ENCODE measurements at regions not wholly inside any gene's neighbourhood (a gene's known extent, or its start where the extent isn't known, plus 50 kb on each side); places are given as distances from the start of the nearest gene placed in this dataset.
"Not testable (repeated sequence)": the region's sequence is repeated elsewhere in the genome, so short reads cannot be mapped to it uniquely, and the experiment has no call there.

DNA sequence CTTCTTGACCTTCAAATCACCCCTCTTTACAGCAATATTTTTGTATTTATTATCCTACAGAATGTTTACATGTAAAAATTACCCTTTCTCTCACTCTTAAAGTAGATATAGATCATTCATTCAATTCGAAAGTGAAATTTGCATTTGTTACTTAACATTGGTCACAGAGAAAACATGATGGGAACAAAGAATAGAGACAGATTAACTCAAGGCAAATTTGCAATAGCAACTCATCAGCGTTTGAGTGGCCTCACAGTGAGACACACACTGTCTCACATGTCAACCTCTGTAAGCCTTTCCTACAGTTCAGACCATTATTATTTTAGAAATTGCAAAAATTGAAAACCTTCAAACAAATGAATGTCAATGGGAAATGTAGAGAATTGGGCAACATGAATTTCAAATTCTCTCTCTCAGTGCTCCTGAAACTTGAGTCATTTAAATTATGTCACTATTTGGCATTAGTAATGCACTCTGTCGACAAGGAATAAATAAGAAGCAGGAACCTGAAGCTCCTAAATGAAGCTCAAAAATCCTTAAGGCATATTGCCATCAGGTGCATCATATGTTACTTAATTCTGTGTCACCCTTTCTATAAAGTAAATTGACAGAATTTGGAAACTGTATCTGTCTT, 148.3 kb upstream of the ANXA10 start:
- no peak for DNase-seq (ENCODE audit: low spot score)

GRCh38 chr4:167944721-167945120, 147.6 kb upstream of the ANXA10 start:
- DNase-seq (ENCODE audit: low spot score): no peak

- no peak for DNase-seq (ENCODE audit: low spot score)
Observed at GRCh38 chr4:167955006-167955405, 137.3 kb upstream of the ANXA10 start.

DNA sequence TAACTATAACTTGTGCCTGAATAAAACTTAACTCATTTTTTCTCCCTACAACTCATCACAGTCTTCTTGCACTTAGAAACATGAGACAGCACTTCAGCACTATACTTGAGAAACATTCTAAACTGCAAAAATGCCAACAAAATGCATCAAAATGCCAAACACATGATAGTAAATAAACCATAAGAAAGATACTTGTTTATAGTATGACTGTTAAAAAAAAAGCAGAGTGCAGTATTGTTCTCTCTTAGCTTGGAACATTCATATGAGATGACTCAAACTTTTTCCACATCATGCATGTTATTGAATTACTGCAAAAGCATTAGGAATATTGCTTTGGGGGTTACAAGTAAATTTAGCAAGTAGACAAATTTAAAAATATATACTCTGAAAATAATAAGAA, 135.7 kb upstream of the ANXA10 start:
- DNase-seq (ENCODE audit: low spot score): no peak

DNA sequence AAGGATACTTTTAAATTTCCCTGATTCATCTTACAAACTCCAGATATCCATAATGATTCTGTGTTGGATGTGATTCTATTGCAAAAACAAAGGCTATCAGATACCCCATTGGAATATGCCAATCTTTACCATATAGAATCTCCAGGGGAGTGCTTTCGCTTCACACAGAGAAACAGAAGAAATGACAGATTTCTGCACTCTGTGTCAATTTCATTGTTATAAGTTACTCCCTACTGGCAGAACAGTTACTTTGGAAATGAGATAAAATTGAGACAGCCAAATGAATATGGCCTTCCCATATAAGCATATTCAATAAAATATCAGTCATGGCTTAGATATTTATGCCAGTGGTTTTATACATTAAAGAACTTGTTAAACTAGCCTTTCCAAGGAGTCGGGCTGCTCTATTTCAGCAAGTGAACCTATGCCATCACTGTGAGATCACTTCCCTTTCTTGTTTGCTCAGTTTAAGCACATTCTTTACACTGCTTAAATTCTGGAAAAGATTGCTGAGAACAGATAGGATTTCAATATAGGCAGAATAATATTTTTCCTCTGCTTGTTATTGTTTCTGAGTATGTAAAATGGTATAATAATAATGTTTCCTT, 127.5 kb upstream of the ANXA10 start:
- no peak for DNase-seq (ENCODE audit: low spot score)

DNA sequence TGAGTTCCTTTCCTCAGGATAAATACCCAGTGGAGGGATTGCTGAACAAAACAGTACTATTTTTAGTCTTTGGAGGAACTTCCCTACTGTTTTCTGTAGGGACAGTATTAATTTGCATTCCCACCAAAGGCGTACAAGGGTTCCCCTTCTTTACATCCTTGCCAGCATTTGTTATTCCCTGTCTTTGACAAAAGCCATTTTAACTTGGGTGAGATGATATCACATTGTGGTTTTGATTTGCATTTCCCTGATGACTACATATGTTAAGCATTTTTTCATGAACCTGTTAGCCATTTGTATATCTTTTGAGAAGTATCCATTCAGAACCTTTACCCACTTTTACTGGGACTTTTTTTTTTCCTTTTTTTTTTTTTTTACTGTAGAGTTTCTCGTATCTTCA, 126.2 kb upstream of the ANXA10 start:
- no peak for DNase-seq (ENCODE audit: low spot score)

DNA sequence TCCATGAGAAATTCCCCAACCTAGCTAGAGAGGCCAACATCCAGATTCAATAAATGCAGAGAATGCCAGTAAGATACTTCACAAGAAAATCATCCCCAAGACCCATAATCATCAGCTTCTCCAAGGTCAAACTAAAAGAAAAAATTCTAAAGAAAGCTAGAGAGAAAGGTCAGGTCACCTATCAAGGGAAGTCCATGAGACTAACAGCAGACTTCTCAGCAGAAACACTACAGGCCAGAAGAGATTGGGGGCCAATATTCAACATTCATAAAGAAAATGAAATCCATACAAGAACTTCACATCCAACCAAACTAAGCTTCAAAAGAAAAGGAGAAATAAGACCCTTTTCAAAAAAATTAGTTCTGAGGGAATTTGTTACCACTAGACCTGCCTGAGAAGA, 118.8 kb upstream of the ANXA10 start:
- no peak for DNase-seq (ENCODE audit: low spot score)

DNA sequence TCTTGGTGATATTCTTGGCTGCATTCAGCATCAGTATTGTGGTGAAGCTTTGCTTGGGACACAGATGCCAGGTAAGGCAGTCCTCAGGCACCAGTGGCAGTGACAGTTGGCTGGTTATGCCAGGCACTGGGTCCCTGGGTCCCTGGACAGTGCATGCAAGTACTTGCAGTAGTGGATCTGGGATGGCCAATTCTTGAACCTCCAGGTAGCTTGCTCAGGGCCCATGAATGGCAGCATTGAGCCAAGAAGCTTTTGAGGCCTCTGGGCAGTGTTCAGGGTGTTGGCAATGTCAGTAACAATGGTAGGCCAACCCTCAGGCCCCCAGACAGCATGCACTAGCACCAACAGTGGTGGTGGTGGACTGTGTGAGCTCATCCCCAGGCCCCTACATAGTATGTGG, 106.8 kb upstream of the ANXA10 start:
- DNase-seq (ENCODE audit: low spot score): no peak

- DNase-seq (ENCODE audit: low spot score): no peak
Observed at GRCh38 chr4:167986044-167986443, 106.3 kb upstream of the ANXA10 start.

DNA sequence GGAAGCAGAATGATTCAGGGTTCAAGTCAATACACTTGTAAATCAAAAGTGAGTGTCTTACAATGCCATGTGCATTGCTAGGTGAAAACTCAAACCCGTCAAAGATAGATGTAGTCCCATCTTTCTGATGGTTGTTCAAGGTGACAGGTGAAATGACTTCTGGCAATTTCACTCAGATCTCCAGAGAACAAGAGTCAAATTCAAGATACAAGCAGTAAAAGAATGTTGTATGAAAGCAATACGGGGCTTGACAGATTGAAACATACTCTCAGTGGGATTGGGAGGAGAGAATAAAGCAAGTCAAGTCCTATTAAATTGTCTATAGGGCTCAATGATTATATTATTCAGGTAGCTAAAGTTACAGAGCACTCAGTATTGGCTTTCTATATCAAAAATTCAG, 105.1 kb upstream of the ANXA10 start:
- no peak for DNase-seq (ENCODE audit: low spot score)

DNA sequence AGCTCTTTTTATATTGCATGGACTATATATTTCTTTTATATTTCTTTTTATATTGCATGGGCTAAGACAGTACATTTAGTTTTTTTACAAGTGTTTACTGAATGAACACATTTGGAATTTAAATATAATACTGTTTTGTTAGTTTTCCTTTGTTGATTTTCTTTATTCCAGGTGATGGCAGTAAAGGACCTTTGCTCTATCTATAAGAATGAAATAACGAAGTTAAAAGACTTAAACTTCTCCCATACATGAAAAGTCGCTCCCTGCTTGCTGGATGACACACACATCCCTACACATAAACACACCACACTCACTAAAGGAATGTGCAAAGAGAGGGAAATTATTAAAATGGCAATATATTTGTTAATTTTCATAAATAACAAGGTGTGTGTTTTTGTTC, 102.5 kb upstream of the ANXA10 start:
- DNase-seq (ENCODE audit: low spot score): no peak

GRCh38 chr4:168008112-168008511, 84.2 kb upstream of the ANXA10 start:
- not testable (repeated sequence) for DNase-seq (ENCODE audit: low spot score)

DNA sequence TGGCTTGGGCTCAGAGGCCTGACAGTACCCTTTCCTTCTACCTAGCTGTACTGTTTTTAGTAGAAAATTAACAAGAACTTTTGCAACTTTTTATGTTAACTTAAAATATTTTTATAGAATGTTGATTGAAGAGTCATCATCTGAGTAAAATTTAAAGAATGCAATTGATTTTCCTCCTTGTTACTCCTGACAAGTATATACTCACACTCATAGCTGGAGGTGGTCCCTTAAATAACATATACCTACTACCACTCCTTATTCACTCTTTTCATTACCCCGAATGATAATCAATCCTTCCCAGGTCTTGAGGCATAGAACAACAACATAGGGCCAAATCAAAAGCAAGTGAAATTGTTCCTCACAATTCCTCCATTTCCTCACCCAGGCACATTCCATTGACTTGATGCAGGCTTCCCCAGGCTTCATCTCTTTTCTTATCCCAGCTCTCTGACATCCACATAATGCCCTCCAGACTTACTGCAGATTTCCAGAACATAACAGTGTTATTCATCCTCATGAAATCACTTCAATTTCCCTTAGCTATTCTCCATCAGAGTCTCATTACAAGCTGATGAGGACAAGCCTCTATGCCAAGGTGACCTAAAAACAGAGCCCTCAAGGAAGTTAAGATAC, 73.2 kb upstream of the ANXA10 start:
- no peak for DNase-seq (ENCODE audit: low spot score)

DNA sequence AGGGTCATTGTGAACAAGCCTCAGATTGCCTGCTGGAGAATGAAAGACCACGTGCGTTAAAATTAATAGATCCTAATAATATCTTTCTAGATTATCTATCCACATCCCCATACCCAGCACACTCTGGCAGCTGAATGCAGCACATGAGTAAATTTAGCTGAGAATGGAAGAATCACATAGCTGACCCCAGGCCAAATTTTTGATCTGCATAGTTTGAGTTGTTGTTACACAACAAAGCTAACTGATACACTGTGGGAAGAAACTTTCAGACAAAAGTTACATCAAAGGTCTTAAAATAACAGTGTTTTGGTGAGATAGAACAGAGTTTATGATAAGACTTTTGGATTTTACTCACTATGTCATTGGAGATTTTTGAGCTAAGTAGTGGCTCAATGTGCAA, 72.4 kb upstream of the ANXA10 start:
- DNase-seq (ENCODE audit: low spot score): no peak

DNA sequence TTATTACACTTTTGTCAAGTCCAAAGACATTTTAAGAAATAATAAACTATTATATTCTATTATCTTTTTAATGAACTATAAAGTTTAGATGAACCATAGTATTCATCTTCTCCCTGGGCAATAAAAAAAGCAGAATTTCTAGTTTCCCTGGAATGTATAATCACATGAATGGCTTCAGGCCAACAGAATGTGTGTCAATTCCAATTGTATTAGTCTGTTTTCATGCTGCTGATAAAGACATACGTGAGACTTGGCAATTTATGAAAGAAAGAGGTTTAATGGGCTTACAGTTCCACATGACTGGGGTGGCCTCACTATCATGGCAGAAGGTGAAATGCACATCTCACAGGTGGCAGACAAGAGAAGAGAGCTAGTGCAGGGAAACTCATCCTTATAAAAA, 70.7 kb upstream of the ANXA10 start:
- DNase-seq (ENCODE audit: low spot score): no peak

GRCh38 chr4:168028568-168028967, 63.8 kb upstream of the ANXA10 start:
- DNase-seq (ENCODE audit: low spot score): no peak

GRCh38 chr4:168028970-168029597, 63.3 kb upstream of the ANXA10 start:
- no peak for DNase-seq (ENCODE audit: low spot score)

- no peak for DNase-seq (ENCODE audit: low spot score)
Observed at GRCh38 chr4:168037676-168038075, 54.7 kb upstream of the ANXA10 start.

DNA sequence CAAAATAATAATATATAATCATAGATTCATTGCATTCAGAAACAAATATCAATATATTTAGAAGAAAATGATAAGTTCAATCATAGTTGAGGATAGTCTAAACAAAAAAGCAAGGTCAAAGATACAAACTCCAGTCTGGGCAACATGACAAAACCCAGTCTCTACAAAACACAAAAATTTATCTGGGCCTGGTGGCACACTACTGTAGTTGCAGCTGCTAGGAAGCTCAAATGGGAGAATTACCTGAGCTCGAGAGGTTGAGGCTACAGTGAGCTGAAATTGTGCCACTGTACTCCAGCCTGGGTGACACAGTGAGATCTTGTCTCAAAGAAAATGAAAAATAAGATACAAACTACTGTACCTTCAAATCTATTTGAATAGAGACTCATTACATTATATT, 52.7 kb upstream of the ANXA10 start:
- DNase-seq (ENCODE audit: low spot score): no peak

All from hematopoietic multipotent progenitor cell treated with erythropoietin and hydrocortisone succinate and interleukin-3 and kit ligand, for 15 days (in vitro differentiated cells).